Activated CD8-positive, alpha-beta memory T cell treated with anti-CD3 and anti-CD28 coated beads for 36 hours (primary cell): ENCODE measurements at regions not wholly inside any gene's neighbourhood (a gene's known extent, or its start where the extent isn't known, plus 50 kb on each side); places are given as distances from the start of the nearest gene placed in this dataset.
"Not testable (repeated sequence)": the region's sequence is repeated elsewhere in the genome, so short reads cannot be mapped to it uniquely, and the experiment has no call there.

Experiments
- CTCF ChIA-PET: fragments of 350-600 bp; sonication (Branson Sonifier 250); formaldehyde crosslinking; loops from one replicate; lab custom pipeline; 2021; ENCODE audit warnings: antibody characterized with exemption; lab: Charles Lee
- POLR2A ChIA-PET: fragments of 350-600 bp; sonication (Branson Sonifier 250); formaldehyde crosslinking; loops from one replicate; lab custom pipeline; 2021; ENCODE audit warnings: antibody characterized with exemption; lab: Charles Lee

DNA sequence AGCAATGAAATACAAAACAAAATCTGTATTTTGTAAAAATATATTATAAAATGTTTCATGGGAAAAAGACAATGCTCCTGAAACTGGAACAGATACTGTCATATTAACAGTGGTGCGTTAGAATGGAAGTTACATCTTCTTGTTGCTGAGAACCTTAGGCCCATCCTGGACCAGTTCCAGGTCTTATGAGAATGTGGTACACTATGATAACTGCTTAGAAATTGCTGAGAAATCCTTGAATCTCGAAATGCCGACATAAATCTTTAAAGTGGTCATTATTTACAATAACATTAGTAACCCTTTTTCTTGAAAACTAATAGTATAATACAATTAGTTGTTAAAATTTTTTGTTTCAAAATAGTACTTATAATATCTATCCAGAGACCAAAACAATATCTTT, 747.9 kb upstream of the NCAM2 start:
- ChIA-PET CTCF (no interaction called here), POLR2A (no interaction called here)

DNA sequence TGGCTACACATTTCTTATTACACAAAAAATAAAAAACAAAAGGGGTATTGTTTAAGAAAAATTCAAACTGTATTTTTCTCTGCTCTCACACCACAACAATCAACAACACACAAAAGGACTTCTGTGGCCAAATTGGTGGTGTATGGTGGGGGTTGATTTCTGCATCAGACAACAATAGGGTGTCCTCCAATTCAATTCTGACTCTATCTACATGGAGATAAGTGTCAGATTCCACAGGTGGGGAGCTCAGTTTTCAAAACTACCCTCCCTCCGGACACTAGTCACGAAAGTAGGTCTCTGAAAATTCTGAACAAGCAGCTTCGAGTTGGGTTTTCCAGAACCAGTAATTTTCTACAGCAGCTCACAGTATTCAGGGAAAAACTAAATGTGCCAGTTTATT, 744.9 kb upstream of the NCAM2 start:
- ChIA-PET POLR2A (no interaction called here), CTCF (no interaction called here)

DNA sequence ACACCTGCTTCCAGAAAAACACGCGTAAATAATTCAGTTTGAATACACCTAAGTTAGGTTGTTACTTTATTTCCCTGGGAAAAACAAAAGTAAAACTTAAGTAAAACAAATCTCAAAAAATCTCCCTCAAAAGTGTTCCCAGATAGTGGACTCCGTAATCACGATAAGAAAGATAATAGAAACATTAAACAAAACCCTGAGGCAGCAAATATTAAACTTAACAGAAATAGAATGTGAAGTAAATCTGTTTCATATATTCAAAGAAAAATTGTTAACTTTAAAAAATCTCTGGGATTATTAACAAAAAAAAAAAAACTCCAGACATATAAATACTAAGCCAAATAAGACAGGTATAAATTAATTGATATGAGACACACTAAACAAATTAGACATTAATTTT, 743.2 kb upstream of the NCAM2 start:
- ChIA-PET CTCF (no interaction called here), POLR2A (no interaction called here)

DNA sequence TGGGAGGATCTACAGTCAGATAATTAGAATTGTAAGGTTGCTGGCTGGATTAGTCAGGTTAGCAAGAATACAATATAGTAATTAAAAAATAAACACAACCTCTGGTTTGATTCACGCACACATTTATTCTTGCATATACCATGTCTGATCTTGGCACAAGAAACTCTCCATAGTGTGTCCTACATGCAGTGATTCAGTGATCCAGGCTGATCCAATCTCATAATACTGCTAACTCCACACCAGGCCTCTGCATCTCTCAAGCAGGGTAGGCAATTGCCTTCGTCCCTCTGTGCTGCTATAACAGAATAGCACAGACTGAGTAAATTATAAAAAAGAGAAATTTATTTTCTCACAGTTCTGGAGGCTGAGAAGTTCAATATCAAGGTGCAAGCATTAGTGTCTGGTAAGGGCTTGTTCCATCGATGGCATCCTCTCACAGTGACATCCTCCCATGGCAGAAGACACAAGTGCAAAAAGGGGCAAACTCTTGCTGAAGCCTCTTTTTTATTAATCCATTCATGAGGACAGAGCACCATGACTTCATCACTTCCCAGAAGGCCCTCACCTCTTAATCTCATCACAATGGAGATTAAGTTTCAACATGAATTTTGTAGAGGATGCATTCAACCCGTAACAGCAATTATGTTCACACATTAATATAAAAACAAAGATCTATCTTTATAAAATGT, 741.0 kb upstream of the NCAM2 start:
- ChIA-PET POLR2A (no interaction called here), CTCF (no interaction called here)

DNA sequence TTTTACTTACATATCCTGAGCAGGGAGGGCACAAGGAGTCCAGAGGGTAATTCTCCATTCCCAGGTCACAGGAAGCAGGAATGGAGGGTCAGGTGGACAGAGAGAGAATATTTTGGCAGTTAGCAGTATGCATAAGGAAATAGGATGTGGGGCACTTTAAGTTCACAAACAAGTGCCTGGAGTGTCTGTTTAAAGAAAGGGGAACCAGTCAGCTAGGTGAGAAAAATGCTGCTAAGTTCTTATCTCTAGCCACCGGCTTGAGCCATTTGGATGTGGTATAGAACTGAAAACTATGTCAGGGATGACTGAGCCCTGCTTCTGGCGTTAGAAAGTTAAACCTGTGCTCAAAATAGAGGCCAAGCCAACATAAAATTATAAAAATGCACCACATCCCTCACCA, 739.7 kb upstream of the NCAM2 start:
- POLR2A ChIA-PET = no interaction called here
- CTCF ChIA-PET = no interaction called here

DNA sequence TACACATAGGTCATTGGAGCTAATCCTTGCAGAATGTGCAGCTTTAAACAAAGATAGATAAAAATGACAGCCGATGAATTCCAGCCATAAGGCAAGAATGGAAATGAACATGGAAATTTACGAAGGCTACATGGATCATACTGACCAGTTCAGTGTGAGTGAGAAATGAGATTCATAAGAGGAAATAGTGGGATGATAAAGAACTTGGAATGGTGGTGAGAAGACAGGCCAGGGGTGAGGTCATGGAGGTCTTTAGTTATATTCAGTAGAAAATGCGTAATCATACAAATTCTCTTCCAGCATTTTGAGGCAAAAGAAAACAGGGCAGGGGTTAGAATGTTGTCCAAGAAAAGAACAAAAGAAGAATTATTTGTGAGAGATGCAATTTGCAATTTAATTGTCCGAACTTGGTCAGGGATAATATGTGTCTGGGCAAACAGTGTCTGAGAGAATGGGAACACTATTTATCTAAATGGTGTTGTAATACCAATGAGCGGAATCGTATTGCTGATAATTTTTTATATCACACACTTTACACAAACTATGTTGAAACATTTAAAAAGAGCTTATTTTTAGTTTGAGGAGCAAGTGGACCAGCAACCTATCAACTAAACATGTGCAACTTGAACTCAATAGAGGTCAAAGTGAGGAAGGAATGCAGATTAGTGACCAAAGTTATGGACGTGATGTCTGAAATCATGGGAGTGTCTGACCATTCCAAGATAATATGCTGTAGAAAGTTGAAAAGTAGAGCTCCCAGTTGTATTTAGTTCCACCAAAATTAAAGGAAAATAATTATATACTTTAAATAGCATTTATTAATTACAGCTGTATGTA, 739.0 kb upstream of the NCAM2 start:
- CTCF ChIA-PET = no interaction called here
- POLR2A ChIA-PET = no interaction called here

DNA sequence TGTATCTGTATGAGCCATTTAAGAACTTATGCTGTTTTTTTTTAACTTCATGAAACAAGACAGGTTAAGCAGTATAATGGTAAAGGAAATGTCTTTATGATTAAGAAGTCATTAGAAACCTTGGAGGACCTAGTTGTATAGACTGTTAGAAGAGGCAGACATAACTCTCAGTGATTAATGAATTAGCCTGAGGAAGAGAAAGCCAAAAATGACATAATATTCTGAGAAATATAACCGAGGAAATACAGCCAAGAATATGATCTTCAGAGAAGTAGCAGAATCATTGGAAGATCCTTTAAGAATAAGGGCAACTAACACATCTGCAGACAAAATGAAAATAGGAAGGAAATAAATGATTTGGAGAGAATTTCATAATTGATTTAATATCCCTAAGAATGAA, 738.1 kb upstream of the NCAM2 start:
- ChIA-PET CTCF (no interaction called here), POLR2A (no interaction called here)

DNA sequence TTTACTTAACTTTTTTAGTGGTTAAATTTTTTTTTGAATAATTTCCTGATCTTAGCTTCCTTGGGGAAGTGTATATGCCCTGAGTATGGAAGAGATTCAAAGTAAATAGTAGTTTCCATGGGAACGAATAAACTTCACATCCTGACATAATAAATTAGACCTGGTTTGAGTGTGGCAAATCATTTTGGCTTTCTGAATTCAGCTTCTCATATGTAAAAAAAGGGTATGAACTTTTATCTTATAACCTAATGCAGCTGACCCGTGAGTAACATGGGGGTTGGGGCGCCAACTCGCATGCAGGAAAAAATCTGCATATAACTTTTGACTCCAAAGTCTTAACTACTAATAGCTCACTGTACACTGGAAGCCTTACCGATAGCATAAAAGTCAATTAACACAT, 736.8 kb upstream of the NCAM2 start:
- ChIA-PET POLR2A (no interaction called here), CTCF (no interaction called here)

DNA sequence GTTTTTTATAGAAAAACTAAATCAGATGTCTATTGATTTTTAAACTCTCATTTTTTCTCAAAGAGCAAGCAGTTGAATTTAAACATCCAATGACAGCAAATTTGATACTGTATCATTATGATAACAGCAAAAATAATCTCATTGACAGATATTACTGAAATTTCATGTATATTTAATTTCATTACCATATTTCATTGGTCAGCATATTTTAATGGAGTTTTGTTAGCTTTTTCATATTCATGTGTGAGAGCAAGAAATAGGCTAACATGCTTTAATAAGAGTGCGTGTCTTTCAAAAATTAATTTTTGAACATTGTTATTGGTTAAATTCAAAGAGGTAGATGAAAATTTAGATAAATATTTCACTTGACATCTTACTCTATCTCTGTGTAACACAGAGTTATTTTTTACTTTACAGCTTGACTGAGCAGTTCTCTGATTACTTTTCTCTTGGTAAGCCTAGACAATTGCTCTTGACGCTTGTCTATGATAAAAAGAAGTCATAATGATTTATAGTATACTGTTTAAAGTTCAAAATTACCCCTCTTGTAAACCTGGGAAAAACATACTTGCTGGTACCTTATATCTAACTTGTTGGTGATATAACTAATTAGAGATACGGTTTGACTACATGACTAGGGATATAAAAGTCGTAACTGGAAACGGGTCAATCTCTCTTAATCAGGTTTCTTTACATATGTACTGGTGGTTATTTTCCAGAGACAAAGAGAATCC, 732.3 kb upstream of the NCAM2 start:
- POLR2A ChIA-PET = no interaction called here
- CTCF ChIA-PET = no interaction called here

DNA sequence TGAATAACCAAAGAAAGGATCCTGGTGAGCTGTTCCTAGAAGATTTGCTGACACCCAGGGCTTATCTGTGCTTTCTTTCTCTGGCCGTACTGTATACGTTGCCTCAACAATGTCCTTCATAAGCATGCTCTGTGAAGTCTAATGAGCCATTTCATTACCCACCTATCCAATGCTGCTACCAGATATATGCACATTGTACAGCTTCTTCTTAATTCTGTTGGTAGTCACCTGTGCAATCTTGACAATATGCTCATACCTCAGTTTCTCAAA, 731.8 kb upstream of the NCAM2 start:
- CTCF ChIA-PET = no interaction called here
- POLR2A ChIA-PET = no interaction called here

DNA sequence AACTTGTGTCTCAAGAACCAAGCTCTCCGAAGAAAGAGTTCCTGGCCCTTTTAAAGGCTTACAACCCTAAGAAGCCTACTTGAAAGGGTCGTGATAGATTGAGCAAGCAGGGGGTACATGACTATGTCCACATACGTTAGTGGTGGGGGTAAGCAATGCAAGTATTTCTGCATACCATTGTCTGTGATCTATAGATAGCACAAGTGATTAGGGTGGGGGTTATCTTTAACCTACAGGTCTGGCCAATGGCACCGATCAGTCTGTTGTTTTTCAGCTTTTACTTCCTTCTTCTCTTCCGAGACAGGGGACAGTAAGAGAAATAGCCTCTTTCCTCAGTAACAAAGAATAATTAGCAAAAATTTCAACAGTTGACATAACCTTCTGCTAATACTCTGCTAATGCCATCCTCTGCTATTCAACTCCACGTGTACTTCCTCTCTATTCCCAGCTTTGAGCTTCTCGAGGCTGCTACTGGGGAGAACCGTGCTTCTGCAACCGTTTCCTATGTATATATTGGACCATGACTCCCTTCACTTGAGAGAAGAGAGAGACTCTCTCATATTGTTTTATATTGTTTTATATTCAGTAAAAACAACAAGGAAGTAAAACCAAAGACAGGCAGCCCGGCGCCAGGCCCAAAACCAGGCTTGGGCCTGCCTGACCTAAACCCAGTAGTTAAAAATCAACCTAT, 727.7 kb upstream of the NCAM2 start:
- ChIA-PET POLR2A (no interaction called here), CTCF (no interaction called here)

DNA sequence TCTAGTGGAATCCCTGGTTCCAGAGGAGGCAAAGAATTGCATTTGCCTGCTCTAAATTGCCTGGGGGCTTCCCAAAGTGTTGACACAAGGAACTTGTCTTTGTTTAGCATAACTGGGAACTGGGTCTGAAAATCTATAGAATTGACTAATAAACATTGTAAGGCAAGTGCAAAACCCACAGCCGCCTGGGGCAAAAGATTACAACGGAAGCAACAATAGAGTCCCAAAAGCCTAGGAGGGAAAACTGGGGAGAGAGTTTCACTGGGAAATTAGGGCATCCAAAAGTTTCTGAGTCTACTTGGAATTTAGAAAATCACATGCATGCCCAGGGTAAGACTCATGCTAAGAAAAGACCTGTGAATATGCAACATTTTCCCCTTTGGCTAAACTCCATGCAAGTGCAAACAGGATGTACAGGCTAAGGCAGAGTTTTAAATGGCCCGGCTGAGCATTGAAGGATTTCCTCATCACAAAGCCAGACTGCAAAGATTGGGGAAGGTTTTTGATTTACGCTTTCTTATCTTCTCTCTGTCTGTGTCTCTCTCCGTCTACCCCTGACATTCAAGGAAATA, 725.3 kb upstream of the NCAM2 start:
- ChIA-PET CTCF (no interaction called here), POLR2A (no interaction called here)

DNA sequence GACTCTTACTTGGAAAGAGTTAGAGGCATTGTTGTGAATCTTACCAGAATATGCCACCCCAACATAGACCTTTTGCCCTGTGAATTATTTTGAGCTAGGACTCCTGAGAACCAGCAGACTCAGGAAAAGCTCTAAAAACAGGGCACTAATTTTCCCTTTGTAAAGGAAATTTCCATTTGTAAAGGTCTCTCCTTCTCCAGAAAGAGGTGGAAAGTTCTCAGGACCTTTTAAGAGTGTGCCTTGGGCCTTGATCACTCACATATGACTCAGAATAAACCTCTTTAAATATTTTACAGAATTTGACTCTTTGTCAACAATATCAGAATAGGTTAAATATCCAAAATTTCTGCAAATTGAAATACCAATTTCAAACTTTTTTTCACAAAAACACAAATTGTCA, 721.8 kb upstream of the NCAM2 start:
- POLR2A ChIA-PET = no interaction called here
- CTCF ChIA-PET = no interaction called here

DNA sequence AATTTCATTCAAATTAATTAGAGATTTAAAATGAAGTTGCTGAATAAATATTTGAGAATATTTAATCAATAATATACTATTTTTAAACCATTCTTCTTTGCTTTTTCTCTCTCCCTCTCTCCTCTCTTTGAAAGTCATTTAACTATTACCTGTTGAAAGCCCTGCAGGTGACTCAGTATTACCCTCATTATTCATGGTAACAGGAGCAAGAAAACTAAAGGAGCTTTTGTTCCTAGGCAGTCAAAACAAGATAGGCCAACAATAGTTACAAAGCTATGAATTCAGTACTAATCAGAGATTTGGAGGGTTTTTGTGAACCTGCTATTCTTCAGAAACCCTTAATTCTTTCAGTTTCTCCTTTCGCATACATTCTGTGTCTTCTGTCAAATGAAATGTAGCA, 721.3 kb upstream of the NCAM2 start:
- POLR2A ChIA-PET = no interaction called here
- CTCF ChIA-PET = no interaction called here

DNA sequence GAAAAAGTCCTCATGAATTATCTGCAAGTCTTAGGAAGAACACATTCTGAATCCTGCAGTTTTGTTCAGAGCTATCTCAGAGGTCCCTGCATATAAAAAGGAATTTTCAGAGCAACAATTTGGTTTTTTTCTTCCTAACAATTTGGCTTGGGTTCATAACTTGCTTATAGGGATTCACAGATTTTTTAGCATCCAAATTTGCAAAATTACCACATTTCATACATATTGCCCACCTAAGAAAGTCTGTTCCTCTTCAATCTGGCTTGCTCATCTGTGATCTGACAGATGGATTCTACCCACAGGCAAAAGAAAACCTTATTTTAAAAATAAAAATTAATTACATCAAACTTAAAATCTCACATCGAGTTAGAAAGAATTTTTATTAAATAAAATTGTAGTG, 714.4 kb upstream of the NCAM2 start:
- ChIA-PET CTCF (no interaction called here), POLR2A (no interaction called here)

DNA sequence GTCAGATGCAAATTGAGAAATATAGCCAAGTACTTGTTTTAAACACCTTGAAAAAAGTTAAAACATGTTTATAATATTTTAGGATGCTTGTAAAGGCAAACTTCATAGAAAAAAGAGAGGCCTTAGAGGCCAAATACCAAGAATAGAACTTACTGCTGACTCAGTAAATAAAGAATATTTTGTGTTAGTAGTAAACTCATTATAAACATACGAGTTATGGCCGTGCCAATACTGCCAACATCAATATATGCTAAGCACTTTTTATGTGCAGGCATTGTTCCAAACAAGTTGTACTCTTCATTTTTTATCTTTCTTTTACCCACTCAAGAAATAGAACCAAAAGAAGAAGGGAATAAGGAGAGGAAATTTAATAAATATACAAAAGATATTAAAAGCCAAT, 705.9 kb upstream of the NCAM2 start:
- ChIA-PET POLR2A (no interaction called here), CTCF (no interaction called here)

DNA sequence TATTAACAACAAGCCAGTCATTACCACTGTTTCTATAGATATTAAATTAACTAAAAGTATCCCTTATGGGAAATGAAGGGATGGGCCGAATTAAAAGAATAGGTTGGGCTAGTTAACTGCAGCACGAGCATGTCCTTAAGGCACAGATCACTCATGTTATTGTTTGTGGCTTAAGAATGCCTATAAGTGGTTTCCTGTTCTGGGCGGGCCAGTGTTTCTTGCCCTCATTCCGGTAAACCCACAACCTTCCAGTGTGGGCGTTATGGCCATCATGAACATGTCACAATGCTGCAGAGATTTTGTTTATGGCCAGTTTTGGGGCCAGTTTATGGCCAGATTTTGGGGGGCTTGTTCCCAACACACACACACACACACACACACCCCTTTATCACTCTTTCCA, 705.4 kb upstream of the NCAM2 start:
- POLR2A ChIA-PET, CTCF ChIA-PET: not testable (repeated sequence)

DNA sequence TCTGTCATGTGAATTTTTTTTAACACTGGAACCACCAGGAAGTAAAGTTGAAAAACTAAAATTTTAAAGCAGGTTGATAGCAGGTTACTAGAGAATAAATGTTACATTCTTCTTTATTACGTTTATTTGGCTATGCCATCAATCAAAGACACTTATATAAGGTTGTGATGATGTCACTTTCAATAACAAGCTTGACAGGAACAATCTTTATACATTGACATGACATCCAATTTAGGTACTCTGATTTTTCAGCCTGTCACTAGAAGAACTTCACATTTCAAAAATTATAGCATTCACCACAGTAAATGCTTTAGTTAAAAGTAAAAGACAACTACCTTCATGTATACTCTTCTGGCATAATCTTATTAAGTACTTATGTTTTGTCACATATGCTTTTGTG, 696.8 kb upstream of the NCAM2 start:
- CTCF ChIA-PET = no interaction called here
- POLR2A ChIA-PET = no interaction called here

DNA sequence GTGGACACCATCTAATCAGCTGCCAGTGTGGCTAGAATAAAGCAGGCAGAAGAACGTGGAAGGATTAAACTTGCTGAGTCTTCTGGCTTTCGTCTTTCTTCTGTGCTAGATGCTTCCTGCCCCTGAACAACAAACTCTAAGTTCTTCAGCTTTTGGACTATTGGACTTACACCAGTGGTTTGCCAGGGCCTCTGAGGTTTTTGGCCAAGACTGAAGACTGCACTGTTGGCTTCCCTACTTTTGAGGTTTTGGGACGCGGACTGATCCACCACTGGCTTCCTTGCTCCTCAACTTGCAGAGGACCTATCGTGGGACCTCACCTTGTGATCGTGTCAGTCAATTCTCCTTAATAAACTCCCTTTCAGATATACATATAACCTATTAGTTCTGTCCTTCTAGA, 696.1 kb upstream of the NCAM2 start:
- CTCF ChIA-PET = no interaction called here
- POLR2A ChIA-PET = interaction anchor here (0.6 kb wide), 1 partner anchor 57 kb away, joined by 4 read pairs; no protein-coding TSS in a partner anchor

DNA sequence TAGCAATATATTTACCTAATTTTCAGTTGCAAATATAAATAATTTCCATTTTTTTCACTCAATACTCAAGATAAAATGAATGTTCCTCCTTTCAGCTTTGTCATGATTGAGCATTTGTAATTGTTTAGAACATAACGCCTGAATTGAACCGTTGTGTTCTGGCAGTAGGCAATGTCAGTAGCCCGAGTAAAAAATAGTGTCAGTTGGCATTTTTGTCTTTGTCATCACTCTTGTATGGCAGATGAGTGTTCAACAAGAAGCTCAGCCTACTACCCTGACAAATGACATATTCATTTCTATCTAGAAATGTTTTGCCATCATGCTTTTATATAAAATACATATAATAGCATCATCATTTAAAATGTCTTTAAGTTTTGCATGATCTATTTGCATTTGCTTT, 691.4 kb upstream of the NCAM2 start:
- CTCF ChIA-PET = no interaction called here
- POLR2A ChIA-PET = no interaction called here
